H1 (cell line): ENCODE measurements at regions not wholly inside any gene's neighbourhood (a gene's known extent, or its start where the extent isn't known, plus 50 kb on each side); places are given as distances from the start of the nearest gene placed in this dataset.

Experiments used
- CTCF ChIA-PET: fragments of 300-600 bp; sonication (Branson Sonifier 250); formaldehyde crosslinking; loops from one replicate; lab custom pipeline; 2021; ENCODE audit not compliant: partially characterized antibody; lab: Charles Lee
- POLR2A ChIA-PET: fragments of 300-600 bp; sonication (Branson Sonifier 250); formaldehyde crosslinking; loops from one replicate; lab custom pipeline; 2021; ENCODE audit warnings: inconsistent platforms; ENCODE audit not compliant: partially characterized antibody; lab: Charles Lee
- DNase-seq, 2 experiments: peaks; one replicate each; pipeline versions ENCODE4 v3.0.0 to v3.0.0-alpha.2; 2010 to 2022; ENCODE audit warnings: low spot score in 2 of 2, low read depth in 1 of 2, mixed read lengths in 1 of 2
- FAIRE-seq: peaks from 2 replicates; lab custom pipeline; 2011; peaks lifted over from hg19 to GRCh38; lab: Jason Lieb, UNC
- H2AFZ ChIP-seq: 2 replicates; pipeline ENCODE4 v1.8.1; 2012; ENCODE audit warnings: low read length, inconsistent platforms
- H2AK5ac ChIP-seq: 2 replicates; pipeline ENCODE4 v1.6.1; 2013; ENCODE audit warnings: low read depth, low read length
- H2BK120ac ChIP-seq: replicated peaks from 2 replicates; pipeline ENCODE3; 2013; ENCODE audit warnings: low read depth, low read length, inconsistent platforms
- H2BK12ac ChIP-seq: 2 replicates; pipeline ENCODE4 v1.6.1; 2013; ENCODE audit warnings: low read depth, low read length
- H2BK15ac ChIP-seq: 2 replicates; pipeline ENCODE4 v1.6.1; 2013; ENCODE audit warnings: low read length
- H2BK20ac ChIP-seq: 2 replicates; pipeline ENCODE4 v1.6.1; 2013; ENCODE audit warnings: low read length
- H2BK5ac ChIP-seq: 2 replicates; pipeline ENCODE4 v1.6.1; 2013; ENCODE audit warnings: low read depth, low read length
- H3K14ac ChIP-seq: 2 replicates; pipeline ENCODE4 v1.6.1; 2013; ENCODE audit warnings: inconsistent platforms; ENCODE audit not compliant: insufficient read length
- H3K18ac ChIP-seq: 2 replicates; pipeline ENCODE4 v1.6.1; 2013; ENCODE audit warnings: low read length; ENCODE audit errors: extremely low read depth
- H3K23ac ChIP-seq: 2 replicates; pipeline ENCODE4 v1.6.1; 2013; ENCODE audit warnings: inconsistent platforms; ENCODE audit not compliant: insufficient read length
- H3K23me2 ChIP-seq: 2 replicates; pipeline ENCODE4 v1.6.1; 2013; ENCODE audit warnings: low read depth, low read length
- H3K27ac ChIP-seq: 2 replicates; pipeline ENCODE4 v1.6.1; 2011; ENCODE audit warnings: low read depth, low read length, inconsistent platforms
- H3K27me3 ChIP-seq, 4 experiments: replicated peaks in 1 of 4; 1 replicate in 1 of 4; 2 replicates in 3 of 4; pipeline versions ENCODE4 v1.6.1 to v1.8.1; 2011 to 2013; ENCODE audit warnings: low read length in 3 of 4, mild to moderate bottlenecking in 3 of 4, inconsistent platforms in 2 of 4, mixed read lengths in 2 of 4, moderate library complexity in 1 of 4; ENCODE audit not compliant: control insufficient read depth in 3 of 4, insufficient read depth in 3 of 4; ENCODE audit errors: extremely low read depth in 1 of 4
- H3K36me3 ChIP-seq, 4 experiments: 2 replicates each; pipeline versions ENCODE4 v1.6.1 to v1.8.1; 2011 to 2013; ENCODE audit warnings: mild to moderate bottlenecking in 4 of 4, low read length in 3 of 4, moderate library complexity in 2 of 4, control low read depth in 1 of 4, inconsistent platforms in 1 of 4; ENCODE audit not compliant: insufficient read depth in 4 of 4, control insufficient read depth in 2 of 4
- H3K4ac ChIP-seq: replicated peaks from 2 replicates; pipeline ENCODE3; 2013; ENCODE audit warnings: low read length, low read depth, mixed read lengths, inconsistent platforms; ENCODE audit not compliant: insufficient read length
- H3K4me1 ChIP-seq, 4 experiments: replicated peaks in 1 of 4; 1 replicate in 1 of 4; 2 replicates in 3 of 4; pipeline versions ENCODE4 v1.6.1 to v1.8.1; 2011 to 2013; ENCODE audit warnings: low read length in 3 of 4, inconsistent platforms in 2 of 4, mixed read lengths in 1 of 4; ENCODE audit not compliant: insufficient read depth in 4 of 4, control insufficient read depth in 3 of 4
- H3K4me2 ChIP-seq, 2 experiments: 2 replicates each; pipeline versions ENCODE4 v1.6.1 to v1.8.1; 2011 to 2013; ENCODE audit warnings: low read depth in 2 of 2, low read length in 2 of 2, control low read depth in 1 of 2, inconsistent platforms in 1 of 2, mild to moderate bottlenecking in 1 of 2; ENCODE audit not compliant: insufficient read depth in 1 of 2
- H3K4me3 ChIP-seq, 4 experiments: fragments of 200-600, 300-600 bp in 1 of 4; sonication (generic), shearing (Covaris generic), sonication (Bioruptor Twin) in 1 of 4; 2 replicates each; pipeline versions ENCODE4 v1.5.1 to v1.8.1; 2011 to 2016; ENCODE audit warnings: low read length in 4 of 4, low read depth in 3 of 4, control low read depth in 2 of 4, inconsistent platforms in 2 of 4, mild to moderate bottlenecking in 2 of 4, mixed read lengths in 1 of 4, moderate library complexity in 1 of 4; ENCODE audit not compliant: insufficient read depth in 2 of 4; ENCODE audit errors: extremely low read depth in 1 of 4
- H3K56ac ChIP-seq: replicated peaks from 2 replicates; pipeline ENCODE3; 2013; ENCODE audit warnings: low read depth, mild to moderate bottlenecking, mixed read lengths, low read length, inconsistent platforms; ENCODE audit not compliant: insufficient read length
- H3K79me1 ChIP-seq: 2 replicates; pipeline ENCODE4 v1.6.1; 2013; ENCODE audit warnings: low read depth, low read length, control low read depth
- H3K79me2 ChIP-seq, 2 experiments: 2 replicates each; pipeline versions ENCODE4 v1.6.1 to v1.8.1; 2012 to 2013; ENCODE audit warnings: low read length in 2 of 2, mild to moderate bottlenecking in 2 of 2, inconsistent platforms in 1 of 2; ENCODE audit not compliant: insufficient read depth in 2 of 2, control insufficient read depth in 1 of 2
- H3K9ac ChIP-seq, 4 experiments: replicated peaks in 1 of 4; 1 replicate in 1 of 4; 2 replicates in 3 of 4; pipeline versions ENCODE4 v1.6.1 to v1.8.1; 2011 to 2013; ENCODE audit warnings: low read depth in 3 of 4, low read length in 3 of 4, control low read depth in 2 of 4, mild to moderate bottlenecking in 2 of 4, moderate library complexity in 2 of 4, inconsistent platforms in 1 of 4; ENCODE audit errors: extremely low read depth in 1 of 4
- H3K9me3 ChIP-seq, 2 experiments: 2 replicates each; pipeline versions ENCODE4 v1.6.1 to v1.8.1; 2012 to 2013; ENCODE audit warnings: mild to moderate bottlenecking in 2 of 2, moderate library complexity in 2 of 2, control low read depth in 1 of 2, inconsistent platforms in 1 of 2, low read depth in 1 of 2, low read length in 1 of 2, mixed read lengths in 1 of 2; ENCODE audit not compliant: insufficient read depth in 2 of 2
- H4K20me1 ChIP-seq, 2 experiments: replicated peaks in 1 of 2; 2 replicates each; pipeline versions ENCODE3 to v1.8.1; 2011 to 2013; ENCODE audit warnings: inconsistent platforms in 2 of 2, low read length in 2 of 2, mild to moderate bottlenecking in 1 of 2; ENCODE audit not compliant: insufficient read depth in 2 of 2, control insufficient read depth in 1 of 2
- H4K5ac ChIP-seq: 2 replicates; pipeline ENCODE4 v1.6.1; 2013; ENCODE audit warnings: low read length, low read depth, mixed read lengths, inconsistent platforms; ENCODE audit not compliant: insufficient read length
- H4K8ac ChIP-seq: 2 replicates; pipeline ENCODE4 v1.8.0; 2013; ENCODE audit warnings: mild to moderate bottlenecking, moderate library complexity, low read length, inconsistent platforms; ENCODE audit not compliant: insufficient read depth; ENCODE audit errors: extremely low read depth
- H4K91ac ChIP-seq: replicated peaks from 2 replicates; pipeline ENCODE3; 2013; ENCODE audit warnings: low read length, mixed read lengths, inconsistent platforms; ENCODE audit not compliant: insufficient read length
- CEBPB ChIP-seq: IDR thresholded peaks from 2 replicates; pipeline ENCODE4 v1.6.1; 2012; ENCODE audit warnings: low read depth, low read length
- CREB1 ChIP-seq: IDR thresholded peaks from 2 replicates; pipeline ENCODE4 v1.6.1; 2012; ENCODE audit warnings: inconsistent platforms
- GTF2F1 ChIP-seq: IDR thresholded peaks from 2 replicates; pipeline ENCODE4 v1.6.1; 2012; ENCODE audit warnings: low read depth, low read length, improper control_type of control experiment, borderline replicate concordance
- NANOG ChIP-seq: IDR thresholded peaks from 2 replicates; pipeline ENCODE4 v1.6.1; 2011; ENCODE audit warnings: low read length, low read depth, mild to moderate bottlenecking, inconsistent platforms; ENCODE audit not compliant: insufficient read depth, poor library complexity, severe bottlenecking
- SP4 ChIP-seq: IDR thresholded peaks from 2 replicates; pipeline ENCODE4 v1.6.1; 2012; ENCODE audit warnings: low read length, inconsistent platforms
- TAF7 ChIP-seq: optimal IDR thresholded peaks from 2 replicates; pipeline ENCODE3; 2011; ENCODE audit warnings: low read depth, mild to moderate bottlenecking, inconsistent platforms, low read length, moderate library complexity, borderline replicate concordance
- TBP ChIP-seq: IDR thresholded peaks from 2 replicates; pipeline ENCODE4 v1.6.1; 2011; ENCODE audit warnings: low read depth, low read length, improper control_type of control experiment
- WGBS, 2 experiments: shearing (Covaris generic) in 1 of 2; methylation state at CpG; one replicate each; pipeline versions ENCODE4 v1.1.6 to v1.1.7; 2013 to 2015; ENCODE audit warnings: low lambda C conversion rate in 2 of 2, mixed read lengths in 2 of 2, inconsistent platforms in 1 of 2, low coverage in 1 of 2, missing lambda C conversion rate in 1 of 2; ENCODE audit not compliant: insufficient replicate concordance in 2 of 2, insufficient coverage in 1 of 2, insufficient read length in 1 of 2; ENCODE audit errors: extremely low coverage in 1 of 2, missing lambda C conversion rate in 1 of 2; 5-methylcytosine and 5-hydroxymethylcytosine counted together
- TF ChIP-seq, protein P1 (sequence below), 3 experiments: IDR thresholded peaks; 1 replicate in 2 of 3; 2 replicates in 1 of 3; pipeline versions ENCODE4 v1.5.1 to v1.6.1; 2011; ENCODE audit warnings: low read length in 3 of 3, mild to moderate bottlenecking in 3 of 3, inconsistent platforms in 2 of 3, low read depth in 1 of 3, moderate library complexity in 1 of 3; ENCODE audit not compliant: insufficient read depth in 1 of 3; ENCODE audit errors: control extremely low read depth in 1 of 3

DNA sequence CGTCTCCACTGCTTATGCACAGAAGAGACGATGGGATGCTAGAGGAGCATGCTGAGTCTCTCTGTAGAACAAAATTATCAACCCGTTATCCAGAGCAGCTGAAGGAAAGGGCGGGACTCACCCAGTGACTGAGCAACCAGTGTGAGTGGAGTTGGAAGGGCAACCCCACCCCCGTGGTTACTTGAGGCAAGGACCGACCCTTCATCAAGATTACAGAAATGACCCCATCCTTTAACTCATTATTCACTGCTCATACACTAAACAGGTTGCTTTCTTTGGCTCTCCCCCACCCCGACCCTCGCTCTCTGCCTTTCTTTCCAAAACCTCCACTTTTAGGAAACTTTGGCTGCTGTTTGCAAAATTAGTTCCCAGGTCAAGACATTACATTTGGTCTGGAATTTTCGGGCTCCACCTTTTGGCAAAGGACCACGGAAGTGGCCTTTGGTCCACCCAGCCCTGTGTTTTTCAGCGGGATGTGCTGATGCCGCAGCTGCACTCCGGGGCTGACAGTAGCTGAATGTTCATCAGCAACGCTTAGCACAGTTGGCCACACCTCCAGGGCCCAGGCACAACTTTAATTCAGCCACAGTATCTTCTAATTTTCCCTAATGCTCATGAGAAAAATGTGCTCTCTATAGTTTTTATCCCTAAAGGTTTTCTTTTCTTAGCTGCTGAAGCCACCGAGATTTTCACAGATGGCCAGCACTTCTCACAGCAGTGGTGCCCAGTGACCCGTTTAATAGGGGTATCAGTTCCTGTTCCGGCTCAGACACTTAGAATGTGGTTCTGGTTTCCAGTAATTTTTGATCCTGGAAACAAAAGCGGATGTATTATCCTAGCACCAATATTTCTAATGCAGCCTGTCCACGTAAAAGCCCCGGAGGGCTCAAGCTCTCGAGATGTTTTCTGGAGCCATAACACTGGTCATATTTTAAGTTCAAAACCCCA lies 103.6 kb upstream of the NXT1 start:
- CTCF ChIA-PET = interaction anchor here (0.9 to 5.7 kb wide), 16 partner anchors 8 to 479 kb away, joined by 3 to 59 read pairs (median 4); partner anchors contain the start of gene CD93

More for the DNA sequence above, 103.6 kb upstream of the NXT1 start:
- Histone ChIP-seq H4K5ac (no peak overlapping the region), H3K27ac (no peak overlapping the region), H4K20me1 (no peaks in the 10 kb centered on the region), H2AFZ (no peak overlapping the region), H3K27me3 (no peaks in the 10 kb centered on the region), H3K18ac (no peak overlapping the region), H3K4me3 (no peak overlapping the region), H3K9me3 (no peaks in the 10 kb centered on the region), H3K79me1 (no peaks in the 10 kb centered on the region), H3K4ac (no peak overlapping the region), H3K56ac (no peak overlapping the region), H2BK120ac (no peak overlapping the region), H3K14ac (no peak overlapping the region), H3K4me1 (no peaks in the 10 kb centered on the region), H2AK5ac (no peak overlapping the region), H2BK5ac (no peak overlapping the region), H2BK12ac (no peak overlapping the region), H3K9ac (no peak overlapping the region), H4K8ac (no peak overlapping the region), H2BK20ac (no peak overlapping the region), H3K4me2 (no peak overlapping the region), H3K36me3 (no peaks in the 10 kb centered on the region), H3K23ac (no peak overlapping the region), H2BK15ac (no peak overlapping the region), H4K91ac (no peak overlapping the region), H3K23me2 (no peaks in the 10 kb centered on the region), H3K79me2 (no peaks in the 10 kb centered on the region)
- TF ChIP-seq GTF2F1 (no peak), CREB1 (no peak), CEBPB (no peak), NANOG (no peak), TBP (no peak), SP4 (no peak), TAF7 (no peak)
- TF ChIP-seq, protein P1, sequence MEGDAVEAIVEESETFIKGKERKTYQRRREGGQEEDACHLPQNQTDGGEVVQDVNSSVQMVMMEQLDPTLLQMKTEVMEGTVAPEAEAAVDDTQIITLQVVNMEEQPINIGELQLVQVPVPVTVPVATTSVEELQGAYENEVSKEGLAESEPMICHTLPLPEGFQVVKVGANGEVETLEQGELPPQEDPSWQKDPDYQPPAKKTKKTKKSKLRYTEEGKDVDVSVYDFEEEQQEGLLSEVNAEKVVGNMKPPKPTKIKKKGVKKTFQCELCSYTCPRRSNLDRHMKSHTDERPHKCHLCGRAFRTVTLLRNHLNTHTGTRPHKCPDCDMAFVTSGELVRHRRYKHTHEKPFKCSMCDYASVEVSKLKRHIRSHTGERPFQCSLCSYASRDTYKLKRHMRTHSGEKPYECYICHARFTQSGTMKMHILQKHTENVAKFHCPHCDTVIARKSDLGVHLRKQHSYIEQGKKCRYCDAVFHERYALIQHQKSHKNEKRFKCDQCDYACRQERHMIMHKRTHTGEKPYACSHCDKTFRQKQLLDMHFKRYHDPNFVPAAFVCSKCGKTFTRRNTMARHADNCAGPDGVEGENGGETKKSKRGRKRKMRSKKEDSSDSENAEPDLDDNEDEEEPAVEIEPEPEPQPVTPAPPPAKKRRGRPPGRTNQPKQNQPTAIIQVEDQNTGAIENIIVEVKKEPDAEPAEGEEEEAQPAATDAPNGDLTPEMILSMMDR (IDR thresholded peaks at IDR 0.05; ENCODE audit: control extremely low read depth in 1 of 3, insufficient read depth in 1 of 3, low read depth in 1 of 3, low read length in 3 of 3) = no peak
- WGBS, 2 experiments = 82% methylated on average over 21 of the region's 21 CpGs; no CpG with 5 or more reads in 1 of the 2 experiments
- POLR2A ChIA-PET = no interaction called here
- FAIRE-seq (no peak), DNase-seq (no peak)
